ENCODE measurements at regions not wholly inside any gene's neighbourhood (a gene's known extent, or its start where the extent isn't known, plus 50 kb on each side); places are given as distances from the start of the nearest gene placed in this dataset.

GRCh38 chr7:18425227-18425626 is 70.3 kb upstream of the HDAC9 start:
- 78 to 95% (median 95%) methylated on average over 4 of the region's 4 CpGs for WGBS, 3 donors
- intact Hi-C loops (cut with DNase I), result no loop called here
- Histone ChIP-seq H3K27ac (no peak overlapping the region), H3K36me3 (no peaks in the 10 kb centered on the region), H3K4me3 (no peak overlapping the region), H3K27me3 (no peaks in the 10 kb centered on the region), H3K4me1 (ENCODE audit: insufficient read depth) (no peaks in the 10 kb centered on the region), H3K9me3 (no peaks in the 10 kb centered on the region)
- no peak for DNase-seq
- no peak for TF ChIP-seq CTCF (IDR thresholded peaks at IDR 0.05)
- no peak for TF ChIP-seq POLR2A (IDR thresholded peaks at IDR 0.05)
- TF ChIP-seq EP300 (IDR thresholded peaks at IDR 0.05), result no peak

- H3K4me1 ChIP-seq (ENCODE audit: insufficient read depth), result no peaks in the 10 kb centered on the region
- DNase-seq, result no peak
- TF ChIP-seq EP300 (IDR thresholded peaks at IDR 0.05) (no peak), POLR2A (IDR thresholded peaks at IDR 0.05) (no peak), CTCF (IDR thresholded peaks at IDR 0.05) (no peak)
- no peaks in the 10 kb centered on the region for H3K36me3 ChIP-seq
- no peak overlapping the region for H3K4me3 ChIP-seq
- H3K27ac ChIP-seq, result no peak overlapping the region
- intact Hi-C loops (cut with DNase I), result no loop called here
- no peaks in the 10 kb centered on the region for H3K9me3 ChIP-seq
- H3K27me3 ChIP-seq, result no peaks in the 10 kb centered on the region
- WGBS, 3 donors, result 49 to 65% (median 54%) methylated on average over 5 of the region's 5 CpGs
Measured at GRCh38 chr7:18425838-18426445, 69.6 kb upstream of the HDAC9 start.

- no peaks in the 10 kb centered on the region for H3K4me1 ChIP-seq (ENCODE audit: insufficient read depth)
- no peak overlapping the region for H3K27ac ChIP-seq
- intact Hi-C loops (cut with DNase I), result no loop called here
- H3K9me3 ChIP-seq, result no peaks in the 10 kb centered on the region
- H3K27me3 ChIP-seq, result no peaks in the 10 kb centered on the region
- no peaks in the 10 kb centered on the region for H3K36me3 ChIP-seq
- no peak for DNase-seq
- 62 to 73% (median 72%) methylated on average over 1 of the region's 1 CpG for WGBS, 3 donors
- no peak overlapping the region for H3K4me3 ChIP-seq
- TF ChIP-seq EP300 (IDR thresholded peaks at IDR 0.05) (no peak), POLR2A (IDR thresholded peaks at IDR 0.05) (no peak), CTCF (IDR thresholded peaks at IDR 0.05) (no peak)
Measured at GRCh38 chr7:18426564-18427226, 68.9 kb upstream of the HDAC9 start.

GRCh38 chr7:18429547-18429946 is 66.0 kb upstream of the HDAC9 start:
- no peak for DNase-seq
- no peaks in the 10 kb centered on the region for H3K4me1 ChIP-seq (ENCODE audit: insufficient read depth)
- H3K27ac ChIP-seq, result no peak overlapping the region
- no peaks in the 10 kb centered on the region for H3K9me3 ChIP-seq
- intact Hi-C loops (cut with DNase I), result no loop called here
- TF ChIP-seq CTCF (IDR thresholded peaks at IDR 0.05) (no peak), POLR2A (IDR thresholded peaks at IDR 0.05) (no peak), EP300 (IDR thresholded peaks at IDR 0.05) (no peak)
- H3K27me3 ChIP-seq, result no peaks in the 10 kb centered on the region
- WGBS, 3 donors, result 75 to 83% (median 81%) methylated on average over 3 of the region's 3 CpGs
- H3K36me3 ChIP-seq, result no peaks in the 10 kb centered on the region
- H3K4me3 ChIP-seq, result no peak overlapping the region
